Breast epithelium (tissue), 3 donors: ENCODE measurements at regions not wholly inside any gene's neighbourhood (a gene's known extent, or its start where the extent isn't known, plus 50 kb on each side); places are given as distances from the start of the nearest gene placed in this dataset.

Source experiments
- CTCF ChIP-seq, 3 donors: fragments of 450-650 bp; IDR thresholded peaks; one replicate each; pipeline ENCODE4 v1.5.1; 2016 to 2017; ENCODE audit warnings: antibody characterized with exemption in 3 of 3, mild to moderate bottlenecking in 3 of 3, moderate library complexity in 3 of 3
- POLR2A ChIP-seq: fragments of 450-650 bp; IDR thresholded peaks from one replicate; pipeline ENCODE4 v1.6.1; 2016; ENCODE audit warnings: antibody characterized with exemption, mild to moderate bottlenecking, moderate library complexity
- POLR2AphosphoS5 ChIP-seq, 3 donors: sonication (generic); formaldehyde crosslinking; IDR thresholded peaks; one replicate each; pipeline ENCODE4 v1.6.1; 2017; ENCODE audit warnings: antibody characterized with exemption in 3 of 3

GRCh38 chr3:35200056-35200455 is 439.3 kb upstream of the ARPP21 start:
- TF ChIP-seq POLR2A (no peak), CTCF (IDR thresholded peaks at IDR 0.05) (no peak), POLR2AphosphoS5 (IDR thresholded peaks at IDR 0.05) (no peak)
